ENCODE measurements at regions not wholly inside any gene's neighbourhood (a gene's known extent, or its start where the extent isn't known, plus 50 kb on each side); places are given as distances from the start of the nearest gene placed in this dataset.
"Not testable (repeated sequence)": the region's sequence is repeated elsewhere in the genome, so short reads cannot be mapped to it uniquely, and the experiment has no call there.

GRCh38 chr1:30450818-30451233 is 272.6 kb downstream of the MATN1 start:
- DNase-seq = no peak

GRCh38 chr1:30450148-30450817 is 273.1 kb downstream of the MATN1 start:
- DNase-seq = no peak

GRCh38 chr1:30449428-30450147 is 273.8 kb downstream of the MATN1 start:
- no peak for DNase-seq

GRCh38 chr1:30449003-30449402 is 274.4 kb downstream of the MATN1 start:
- DNase-seq = no peak

GRCh38 chr1:30447701-30448100 is 275.7 kb downstream of the MATN1 start:
- no peak for DNase-seq

GRCh38 chr1:30447080-30447479 is 276.3 kb downstream of the MATN1 start:
- no peak for DNase-seq

- no peak for DNase-seq
Observed at GRCh38 chr1:30446508-30446907, 276.9 kb downstream of the MATN1 start.

GRCh38 chr1:30446095-30446494 is 277.3 kb downstream of the MATN1 start:
- no peak for DNase-seq

- no peak for DNase-seq
Observed at GRCh38 chr1:30445449-30445848, 277.9 kb downstream of the MATN1 start.

- peak; percentile 10 for DNase-seq
Observed at GRCh38 chr1:30444850-30445249, 278.5 kb downstream of the MATN1 start.

- no peak for DNase-seq
Observed at GRCh38 chr1:30444401-30444800, 279.0 kb downstream of the MATN1 start.

GRCh38 chr1:30438274-30438673 is 285.1 kb downstream of the MATN1 start:
- DNase-seq = not testable (repeated sequence)

- no peak for DNase-seq
Observed at GRCh38 chr1:30437059-30437576, 286.3 kb downstream of the MATN1 start.

- no peak for DNase-seq
Observed at GRCh38 chr1:30427545-30427944, 295.8 kb downstream of the MATN1 start.

- DNase-seq = no peak
Observed at GRCh38 chr1:30425046-30425445, 298.3 kb downstream of the MATN1 start.

GRCh38 chr1:30423570-30423969 is 299.8 kb downstream of the MATN1 start:
- no peak for DNase-seq

GRCh38 chr1:30422251-30422650 is 301.1 kb downstream of the MATN1 start:
- no peak for DNase-seq

- no peak for DNase-seq
Observed at GRCh38 chr1:30420519-30421050, 302.8 kb downstream of the MATN1 start.

GRCh38 chr1:30419831-30420230 is 303.6 kb downstream of the MATN1 start:
- no peak for DNase-seq

- no peak for DNase-seq
Observed at GRCh38 chr1:30418939-30419720, 304.3 kb downstream of the MATN1 start.

GRCh38 chr1:30418061-30418938 is 305.1 kb downstream of the MATN1 start:
- no peak for DNase-seq

- no peak for DNase-seq
Observed at GRCh38 chr1:30417701-30418046, 305.7 kb downstream of the MATN1 start.
